A549 (cell line): ENCODE measurements at regions not wholly inside any gene's neighbourhood (a gene's known extent, or its start where the extent isn't known, plus 50 kb on each side); places are given as distances from the start of the nearest gene placed in this dataset.

Source experiments
- CTCF ChIP-seq: fragments of >200 bp; sonication (Bioruptor Twin); formaldehyde crosslinking; IDR thresholded peaks from 3 replicates; pipeline ENCODE4 v1.5.1; 2016
- EP300 ChIP-seq, 2 experiments: fragments of >200 bp; sonication (Bioruptor Twin); formaldehyde crosslinking; IDR thresholded peaks; 2 replicates in 1 of 2; 3 replicates in 1 of 2; pipeline ENCODE4 v1.6.1; 2016 to 2017
- MAX ChIP-seq: IDR thresholded peaks from 2 replicates; pipeline ENCODE4 v1.6.1; 2012
- NR3C1 ChIP-seq: fragments of >200 bp; sonication (Bioruptor Twin); formaldehyde crosslinking; IDR thresholded peaks from 3 replicates; pipeline ENCODE4 v1.6.1; 2017
- POLR2A ChIP-seq: IDR thresholded peaks from 2 replicates; pipeline ENCODE4 v1.6.1; 2012; ENCODE audit warnings: mild to moderate bottlenecking, low read length
- RCOR1 ChIP-seq: fragments of 150-350 bp; IDR thresholded peaks from 2 replicates; pipeline ENCODE4 v1.6.1; 2014; ENCODE audit warnings: antibody characterized with exemption, low read length, low read depth
- REST ChIP-seq: fragments of 200-600 bp; sonication (generic); IDR thresholded peaks from 2 replicates; pipeline ENCODE4 v1.6.1; 2016; ENCODE audit warnings: antibody characterized with exemption, mild to moderate bottlenecking, moderate library complexity

GRCh38 chr4:72631296-72631695, 62.3 kb upstream of the ADAMTS3 start:
- TF ChIP-seq CTCF = no peak
- no peak for TF ChIP-seq RCOR1
- TF ChIP-seq POLR2A = no peak
- TF ChIP-seq EP300 (IDR thresholded peaks at IDR 0.05) = no peak
- TF ChIP-seq NR3C1 = no peak
- no peak for TF ChIP-seq REST
- no peak for TF ChIP-seq MAX
